Breast epithelium (tissue), 3 donors: ENCODE measurements at regions not wholly inside any gene's neighbourhood (a gene's known extent, or its start where the extent isn't known, plus 50 kb on each side); places are given as distances from the start of the nearest gene placed in this dataset.

ENCODE experiments used
- CTCF ChIP-seq, 3 donors: fragments of 450-650 bp; IDR thresholded peaks; one replicate each; pipeline ENCODE4 v1.5.1; 2016 to 2017; ENCODE audit warnings: antibody characterized with exemption in 3 of 3, mild to moderate bottlenecking in 3 of 3, moderate library complexity in 3 of 3
- POLR2AphosphoS5 ChIP-seq, 3 donors: sonication (generic); formaldehyde crosslinking; IDR thresholded peaks; one replicate each; pipeline ENCODE4 v1.6.1; 2017; ENCODE audit warnings: antibody characterized with exemption in 3 of 3

DNA sequence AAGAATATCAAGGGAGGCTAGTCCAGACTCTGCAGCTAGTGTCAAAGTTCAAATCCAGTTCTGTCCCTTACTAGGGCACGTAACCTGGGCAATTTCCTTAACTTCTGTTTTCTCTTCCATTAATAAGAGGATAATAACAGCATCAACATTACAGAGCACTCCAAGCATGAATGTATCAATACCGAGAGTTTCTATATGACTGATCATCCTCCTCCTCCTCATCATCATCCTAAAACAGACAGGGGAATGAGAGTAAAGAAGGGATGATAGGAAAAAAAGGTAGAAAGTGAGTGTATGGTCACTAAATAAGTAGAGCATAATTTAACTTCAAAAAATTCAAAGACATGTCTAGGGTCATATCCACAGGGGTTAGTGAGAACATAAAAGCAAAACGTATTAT is 171.4 kb downstream of the NDUFA12 start:
- TF ChIP-seq CTCF (IDR thresholded peaks at IDR 0.05) (no peak), POLR2AphosphoS5 (IDR thresholded peaks at IDR 0.05) (no peak)
